GM13977 (cell line): ENCODE measurements at regions not wholly inside any gene's neighbourhood (a gene's known extent, or its start where the extent isn't known, plus 50 kb on each side); places are given as distances from the start of the nearest gene placed in this dataset.

Experiments used
- DNase-seq: peaks from one replicate; pipeline ENCODE4 v3.0.0; 2012; ENCODE audit warnings: low spot score
- in situ Hi-C: fragments of 300-500 bp; cut with MboI; formaldehyde crosslinking; loops from one replicate; pipeline ENCODE4 v1.12.0; 2022; ENCODE audit warnings: low sequenced_read_pairs, low pct_unique_long_range_greater_than_20kb, mixed read lengths, inconsistent platforms; ENCODE audit not compliant: unreplicated experiment
- TF ChIP-seq, protein P1 (sequence below): IDR thresholded peaks from 2 replicates; pipeline ENCODE4 v1.5.1; 2012; ENCODE audit warnings: mild to moderate bottlenecking, control low read depth; ENCODE audit not compliant: insufficient read depth; ENCODE audit errors: extremely low read depth, missing control alignments

DNA sequence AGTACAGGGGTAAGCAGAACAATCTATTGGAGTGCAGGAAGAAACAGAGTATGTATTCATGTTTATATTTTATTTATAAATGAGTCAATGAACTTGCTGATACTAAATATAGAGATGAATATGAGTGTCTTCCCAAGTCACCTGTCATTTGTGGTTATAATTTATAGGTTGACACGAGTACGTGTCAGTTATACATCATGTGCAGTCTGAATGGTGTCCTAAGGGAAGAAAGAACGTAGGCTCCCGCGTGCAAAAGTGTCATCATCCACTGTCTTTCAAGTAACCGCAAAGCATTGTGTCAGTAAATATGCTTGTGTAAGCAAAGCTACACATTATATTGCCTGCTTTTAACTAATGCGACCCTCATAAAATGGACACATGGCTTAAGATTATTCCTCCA lies 786.1 kb downstream of the KCNJ2 start:
- in situ Hi-C loops, result no loop called here
- DNase-seq, result no peak
- TF ChIP-seq, protein P1, sequence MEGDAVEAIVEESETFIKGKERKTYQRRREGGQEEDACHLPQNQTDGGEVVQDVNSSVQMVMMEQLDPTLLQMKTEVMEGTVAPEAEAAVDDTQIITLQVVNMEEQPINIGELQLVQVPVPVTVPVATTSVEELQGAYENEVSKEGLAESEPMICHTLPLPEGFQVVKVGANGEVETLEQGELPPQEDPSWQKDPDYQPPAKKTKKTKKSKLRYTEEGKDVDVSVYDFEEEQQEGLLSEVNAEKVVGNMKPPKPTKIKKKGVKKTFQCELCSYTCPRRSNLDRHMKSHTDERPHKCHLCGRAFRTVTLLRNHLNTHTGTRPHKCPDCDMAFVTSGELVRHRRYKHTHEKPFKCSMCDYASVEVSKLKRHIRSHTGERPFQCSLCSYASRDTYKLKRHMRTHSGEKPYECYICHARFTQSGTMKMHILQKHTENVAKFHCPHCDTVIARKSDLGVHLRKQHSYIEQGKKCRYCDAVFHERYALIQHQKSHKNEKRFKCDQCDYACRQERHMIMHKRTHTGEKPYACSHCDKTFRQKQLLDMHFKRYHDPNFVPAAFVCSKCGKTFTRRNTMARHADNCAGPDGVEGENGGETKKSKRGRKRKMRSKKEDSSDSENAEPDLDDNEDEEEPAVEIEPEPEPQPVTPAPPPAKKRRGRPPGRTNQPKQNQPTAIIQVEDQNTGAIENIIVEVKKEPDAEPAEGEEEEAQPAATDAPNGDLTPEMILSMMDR, result no peak

DNA sequence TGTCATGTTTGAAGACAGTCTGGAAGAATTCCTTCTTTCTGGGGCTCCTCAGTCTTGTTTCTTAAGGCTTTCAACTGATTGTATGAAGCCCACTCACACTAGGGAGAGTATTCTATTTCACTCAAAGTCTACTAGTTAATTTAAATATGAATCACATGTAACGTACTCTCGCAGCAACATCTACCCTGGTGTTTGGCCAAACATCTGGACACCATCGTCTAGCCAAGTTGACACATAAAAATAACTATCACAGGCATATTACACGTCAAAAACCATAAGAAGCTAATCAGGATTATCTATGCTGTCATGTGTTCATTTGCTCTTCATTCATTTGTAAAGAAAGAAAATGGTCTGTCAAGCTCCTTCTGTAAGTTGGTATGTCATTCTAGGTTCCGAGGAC lies 787.4 kb downstream of the KCNJ2 start:
- in situ Hi-C loops, result no loop called here
- TF ChIP-seq, protein P1, result no peak
- no peak for DNase-seq

DNA sequence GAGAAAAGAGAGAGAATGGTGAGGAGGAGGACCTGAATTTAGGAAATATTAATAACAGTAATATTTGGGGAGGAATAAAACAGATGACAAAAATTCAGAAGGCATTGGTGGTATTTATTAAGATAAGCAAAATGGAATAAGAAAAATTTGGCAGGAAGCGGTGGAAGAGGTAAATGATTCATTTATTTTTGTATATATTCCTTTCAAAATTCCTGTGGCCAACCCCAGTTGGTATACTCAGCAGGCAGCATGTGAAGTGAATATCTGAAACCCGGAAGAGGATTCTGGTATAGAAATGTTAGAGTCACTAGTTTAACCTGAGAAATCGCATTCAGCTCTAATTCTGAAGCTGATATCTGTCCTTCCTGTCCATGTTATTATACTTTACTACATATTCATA lies 792.0 kb downstream of the KCNJ2 start:
- TF ChIP-seq, protein P1, result no peak
- no peak for DNase-seq
- in situ Hi-C loops, result no loop called here

DNA sequence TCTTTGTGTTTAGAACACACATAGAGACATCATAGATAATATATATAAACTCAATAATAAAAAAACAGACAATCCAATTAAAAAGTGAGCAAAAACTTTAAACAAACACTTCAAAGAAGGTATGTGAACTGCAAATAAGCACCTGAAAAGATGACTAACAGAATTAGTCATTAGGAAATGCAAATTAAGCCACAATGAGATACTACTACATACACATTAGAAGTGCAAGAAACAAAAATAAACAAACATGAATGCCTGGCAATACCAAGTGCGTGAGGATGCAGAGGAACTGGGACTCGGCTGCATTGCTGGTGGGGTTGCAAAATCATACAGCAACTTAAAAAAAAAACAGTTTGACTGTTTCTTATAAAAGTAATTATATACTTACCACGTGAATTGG lies 799.0 kb downstream of the KCNJ2 start:
- TF ChIP-seq, protein P1, result no peak
- in situ Hi-C loops, result no loop called here
- no peak for DNase-seq

DNA sequence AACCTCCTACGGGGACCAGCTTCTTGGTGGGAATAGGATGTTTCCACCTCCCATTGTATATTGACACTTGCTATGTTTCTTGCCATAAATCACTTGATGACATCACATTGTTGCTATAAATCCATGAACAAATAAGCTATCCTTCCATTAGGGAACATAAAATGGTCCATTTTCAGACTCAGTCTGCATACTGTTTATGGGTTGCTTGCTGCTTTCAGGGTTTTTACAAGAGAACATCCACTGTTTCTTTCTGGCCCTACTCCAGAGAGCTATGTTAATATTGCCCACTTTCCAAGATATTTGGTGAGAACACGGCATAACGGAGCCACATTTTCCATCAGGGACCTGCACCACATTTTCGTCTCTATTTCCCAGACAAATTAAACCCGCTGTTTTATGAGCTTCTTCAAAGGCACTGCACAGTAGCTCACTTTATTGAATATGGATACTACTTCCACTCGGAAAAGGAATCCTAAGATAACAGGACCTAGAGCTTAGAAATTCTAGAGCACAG lies 800.2 kb downstream of the KCNJ2 start:
- DNase-seq, result no peak
- TF ChIP-seq, protein P1, result no peak
- in situ Hi-C loops, result no loop called here

DNA sequence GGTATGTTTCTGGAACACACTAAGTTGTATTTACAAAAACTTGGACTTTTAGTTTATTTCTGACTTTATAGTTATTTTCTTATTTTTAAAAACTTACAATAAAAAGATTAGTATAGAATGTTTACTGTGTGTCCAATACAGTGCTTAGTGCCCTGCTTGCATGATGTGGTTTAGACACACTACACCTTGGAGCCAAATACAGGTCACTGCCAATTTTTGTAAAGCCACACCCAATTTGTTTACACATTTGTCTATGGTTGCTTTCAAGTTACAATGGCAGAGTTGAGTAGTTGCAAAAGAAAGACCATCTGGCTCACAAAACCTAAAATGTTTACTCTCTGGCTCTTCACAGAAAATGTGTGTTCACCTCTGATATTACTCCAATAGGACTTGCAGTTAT lies 807.1 kb downstream of the KCNJ2 start:
- DNase-seq, result no peak
- in situ Hi-C loops, result no loop called here
- TF ChIP-seq, protein P1, result no peak

DNA sequence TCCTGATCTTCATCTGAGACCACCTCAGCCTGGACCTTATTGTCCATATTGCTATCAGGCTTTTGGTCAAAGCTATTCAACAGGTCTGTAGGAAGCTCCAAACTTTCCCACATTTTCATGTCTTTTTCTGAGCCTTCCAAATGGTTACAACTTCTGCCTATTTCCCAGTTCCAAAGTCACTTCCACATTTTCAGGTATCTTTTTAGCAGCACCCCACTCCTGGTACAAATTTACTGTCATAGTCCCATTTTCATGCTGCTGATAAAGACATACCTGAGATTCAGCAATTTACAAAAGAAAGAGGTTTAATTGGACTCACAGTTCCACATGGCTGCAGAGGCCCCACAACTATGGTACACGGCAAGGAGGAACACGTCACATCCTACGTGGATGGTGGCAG lies 815.5 kb downstream of the KCNJ2 start:
- in situ Hi-C loops, result no loop called here
- no peak for DNase-seq
- TF ChIP-seq, protein P1, result no peak
